ENCODE measurements at regions not wholly inside any gene's neighbourhood (a gene's known extent, or its start where the extent isn't known, plus 50 kb on each side); places are given as distances from the start of the nearest gene placed in this dataset.
"Not testable (repeated sequence)": the region's sequence is repeated elsewhere in the genome, so short reads cannot be mapped to it uniquely, and the experiment has no call there.

- peak; percentile 36 for ATAC-seq
- TF ChIP-seq ESRRG (CRISPR knock-in tag; IDR thresholded peaks at IDR 0.05) (no peak), ISL1 (CRISPR knock-in tag; IDR thresholded peaks at IDR 0.05) (no peak), RARB (CRISPR knock-in tag; IDR thresholded peaks at IDR 0.05) (no peak), BACH2 (CRISPR knock-in tag; IDR thresholded peaks at IDR 0.05; ENCODE audit: borderline replicate concordance) (no peak), CREB5 (CRISPR knock-in tag; IDR thresholded peaks at IDR 0.05; ENCODE audit: low read depth) (no peak), ZFP3 (CRISPR knock-in tag; IDR thresholded peaks at IDR 0.05) (no peak), CSRNP3 (CRISPR knock-in tag; IDR thresholded peaks at IDR 0.05) (no peak), ZFP30 (CRISPR knock-in tag; IDR thresholded peaks at IDR 0.05) (no peak), ZNF8 (CRISPR knock-in tag; IDR thresholded peaks at IDR 0.05) (no peak), SNAI2 (CRISPR knock-in tag; IDR thresholded peaks at IDR 0.05) (no peak), OSR1 (CRISPR knock-in tag; IDR thresholded peaks at IDR 0.05) (no peak), PATZ1 (CRISPR knock-in tag; IDR thresholded peaks at IDR 0.05; ENCODE audit: borderline replicate concordance) (no peak), ZNF565 (CRISPR knock-in tag; conservative IDR thresholded peaks at IDR 0.05; ENCODE audit: low read depth) (no peak), ARNTL (CRISPR knock-in tag; IDR thresholded peaks at IDR 0.05; ENCODE audit: borderline replicate concordance, low read depth) (no peak), TCF4 (CRISPR knock-in tag; IDR thresholded peaks at IDR 0.05; ENCODE audit: borderline replicate concordance) (no peak)
Observed at GRCh38 chr6:4359108-4359730, 223.8 kb upstream of the ECI2 start.

- TF ChIP-seq PATZ1 (CRISPR knock-in tag; IDR thresholded peaks at IDR 0.05; ENCODE audit: borderline replicate concordance) (peak; percentile 29; the same call in 1 of the 2 replicates), ZFP30 (CRISPR knock-in tag; IDR thresholded peaks at IDR 0.05) (no peak)
- ATAC-seq: peak; percentile 95
Observed at GRCh38 chr6:4358414-4359107, 223.2 kb upstream of the ECI2 start.

GRCh38 chr6:4357660-4358152, 222.3 kb upstream of the ECI2 start:
- ATAC-seq: not testable (repeated sequence)

- TF ChIP-seq ZFP30 (CRISPR knock-in tag; IDR thresholded peaks at IDR 0.05) (no peak), ZFP3 (CRISPR knock-in tag; IDR thresholded peaks at IDR 0.05) (no peak), ZNF70 (CRISPR knock-in tag; IDR thresholded peaks at IDR 0.05) (no peak), ARNTL (CRISPR knock-in tag; IDR thresholded peaks at IDR 0.05; ENCODE audit: borderline replicate concordance, low read depth) (no peak), ZC3H10 (CRISPR knock-in tag; IDR thresholded peaks at IDR 0.05) (no peak), ISL1 (CRISPR knock-in tag; IDR thresholded peaks at IDR 0.05) (no peak), PATZ1 (CRISPR knock-in tag; IDR thresholded peaks at IDR 0.05; ENCODE audit: borderline replicate concordance) (no peak), SNAI2 (CRISPR knock-in tag; IDR thresholded peaks at IDR 0.05) (no peak), POU6F1 (CRISPR knock-in tag; IDR thresholded peaks at IDR 0.05; ENCODE audit: borderline replicate concordance, low read depth) (no peak), TOX (CRISPR knock-in tag; IDR thresholded peaks at IDR 0.05; ENCODE audit: borderline replicate concordance) (no peak), TSHZ2 (CRISPR knock-in tag; IDR thresholded peaks at IDR 0.05) (no peak)
- no peak for ATAC-seq
Observed at GRCh38 chr6:4356899-4357659, 221.7 kb upstream of the ECI2 start.

All from SK-N-SH treated with all-trans-retinoic acid at 6 μM for 48 hours (cell line).